Activated CD4-positive, alpha-beta T cell treated with anti-CD3 and anti-CD28 coated beads for 36 hours (primary cell): ENCODE measurements at regions not wholly inside any gene's neighbourhood (a gene's known extent, or its start where the extent isn't known, plus 50 kb on each side); places are given as distances from the start of the nearest gene placed in this dataset.

Experiments used
- ATAC-seq: fragments of 200-7000 bp; cut with Tn5 transposase; one replicate; pipeline ENCODE4 v1.10.0; 2021; ENCODE audit warnings: mild to moderate bottlenecking, moderate library complexity
- CTCF ChIA-PET: fragments of 350-600 bp; sonication (Branson Sonifier 250); formaldehyde crosslinking; loops from one replicate; lab custom pipeline; 2021; ENCODE audit warnings: antibody characterized with exemption; lab: Charles Lee
- POLR2A ChIA-PET: fragments of 350-600 bp; sonication (Branson Sonifier 250); formaldehyde crosslinking; loops from one replicate; lab custom pipeline; 2021; ENCODE audit warnings: antibody characterized with exemption, inconsistent platforms; lab: Charles Lee
- DNase-seq: peaks from one replicate; pipeline ENCODE4 v3.0.0-alpha.2; 2020
- H3K27ac Mint-ChIP-seq: one replicate; pipeline ENCODE4 v1.8.0; 2021; ENCODE audit warnings: mixed read lengths
- H3K27me3 Mint-ChIP-seq: one replicate; pipeline ENCODE4 v1.8.0; 2021; ENCODE audit warnings: mixed read lengths
- H3K36me3 Mint-ChIP-seq: one replicate; pipeline ENCODE4 v1.8.0; 2021; ENCODE audit warnings: low read depth, mixed read lengths
- H3K4me1 Mint-ChIP-seq: one replicate; pipeline ENCODE4 v1.8.0; 2021; ENCODE audit warnings: mixed read lengths
- H3K4me3 Mint-ChIP-seq: one replicate; pipeline ENCODE4 v1.8.0; 2021; ENCODE audit warnings: mild to moderate bottlenecking, moderate library complexity, mixed read lengths
- H3K9me3 Mint-ChIP-seq: one replicate; pipeline ENCODE4 v1.8.0; 2021; ENCODE audit warnings: low read depth, mixed read lengths
- intact Hi-C, 2 experiments: fragments of 100-400 bp; cut with DNase I in 1 of 2; cut with micrococcal nuclease in 1 of 2; formaldehyde crosslinking; loops; one replicate each; pipeline versions ENCODE4 v1.14.2 to v1.15.1; 2022 to 2024; cut with DNase I, micrococcal nuclease

- peaks cover 14% of the 10 kb centered on the region for H3K27me3 Mint-ChIP-seq
- CTCF ChIA-PET, result interaction anchor here (0.9 to 3.6 kb wide), 4 partner anchors 17 to 223 kb away, joined by 3 to 18 read pairs (median 4); partner anchors contain the start of gene ASAP2
- ATAC-seq (no peak), DNase-seq (no peak)
- no peaks in the 10 kb centered on the region for H3K9me3 Mint-ChIP-seq
- H3K36me3 Mint-ChIP-seq, result no peaks in the 10 kb centered on the region
- intact Hi-C loops, result loop anchor here (5.0 to 10.0 kb wide), 4 partner anchors 190 to 668 kb away; partner anchors contain the start of genes ADAM17 (in 1 of the 2) and IAH1 (in 1 of the 2)
- POLR2A ChIA-PET, result interaction anchor here (0.7 kb wide), 1 partner anchor 126 kb away, joined by 3 read pairs; no protein-coding TSS in a partner anchor
- H3K4me3 Mint-ChIP-seq, result no peak overlapping the region
- H3K4me1 Mint-ChIP-seq, result no peaks in the 10 kb centered on the region
- H3K27ac Mint-ChIP-seq, result no peak overlapping the region
Observed at GRCh38 chr2:9144617-9145016, 62.0 kb upstream of the ASAP2 start.

DNA sequence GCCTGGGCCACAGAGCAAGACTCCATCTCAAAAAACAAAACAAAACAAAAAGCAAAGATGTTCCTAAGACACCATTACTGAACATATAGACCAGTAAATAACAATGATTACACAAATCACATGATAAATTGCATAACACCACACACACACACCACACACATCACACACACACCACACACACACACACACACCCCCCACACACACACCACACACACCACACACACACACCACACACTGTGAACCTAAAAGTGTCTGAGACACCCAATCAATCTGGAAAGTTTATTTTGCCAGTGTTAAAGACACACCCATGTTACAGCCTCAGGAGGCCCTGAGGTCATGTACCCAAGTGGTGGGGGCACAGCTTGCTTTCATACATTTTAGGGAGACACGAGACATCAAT, 62.6 kb upstream of the ASAP2 start:
- ChIA-PET POLR2A (no interaction called here), CTCF (interaction anchor here (0.9 to 3.6 kb wide), 3 partner anchors 61 to 223 kb away, joined by 3 to 18 read pairs (median 6); partner anchors contain the start of gene ASAP2)
- Mint-ChIP-seq H3K27me3 (peaks cover 14% of the 10 kb centered on the region), H3K4me1 (no peaks in the 10 kb centered on the region), H3K36me3 (no peaks in the 10 kb centered on the region), H3K9me3 (no peaks in the 10 kb centered on the region), H3K27ac (no peak overlapping the region), H3K4me3 (no peak overlapping the region)
- no peak for DNase-seq
- intact Hi-C loops, result loop anchor here (5.0 to 10.0 kb wide), 4 partner anchors 191 to 668 kb away; partner anchors contain the start of genes ADAM17 (in 1 of the 2) and IAH1 (in 1 of the 2)
- ATAC-seq, result no peak

GRCh38 chr2:9143264-9143815, 63.3 kb upstream of the ASAP2 start:
- DNase-seq, result no peak
- POLR2A ChIA-PET, result no interaction called here
- Mint-ChIP-seq H3K4me1 (no peaks in the 10 kb centered on the region), H3K9me3 (no peaks in the 10 kb centered on the region), H3K27ac (no peak overlapping the region), H3K27me3 (peaks cover 14% of the 10 kb centered on the region), H3K36me3 (no peaks in the 10 kb centered on the region), H3K4me3 (no peak overlapping the region)
- intact Hi-C loops, result loop anchor here (2.0 to 10.0 kb wide), 6 partner anchors 63 to 905 kb away; partner anchors contain the start of genes ADAM17 (in 1 of the 2), ASAP2 (in 1 of the 2) and IAH1 (in 1 of the 2)
- CTCF ChIA-PET, result interaction anchor here (0.6 to 3.6 kb wide), 13 partner anchors 9 to 1823 kb away, joined by 3 to 18 read pairs (median 3); partner anchors contain the start of gene ASAP2
- ATAC-seq, result no peak

DNA sequence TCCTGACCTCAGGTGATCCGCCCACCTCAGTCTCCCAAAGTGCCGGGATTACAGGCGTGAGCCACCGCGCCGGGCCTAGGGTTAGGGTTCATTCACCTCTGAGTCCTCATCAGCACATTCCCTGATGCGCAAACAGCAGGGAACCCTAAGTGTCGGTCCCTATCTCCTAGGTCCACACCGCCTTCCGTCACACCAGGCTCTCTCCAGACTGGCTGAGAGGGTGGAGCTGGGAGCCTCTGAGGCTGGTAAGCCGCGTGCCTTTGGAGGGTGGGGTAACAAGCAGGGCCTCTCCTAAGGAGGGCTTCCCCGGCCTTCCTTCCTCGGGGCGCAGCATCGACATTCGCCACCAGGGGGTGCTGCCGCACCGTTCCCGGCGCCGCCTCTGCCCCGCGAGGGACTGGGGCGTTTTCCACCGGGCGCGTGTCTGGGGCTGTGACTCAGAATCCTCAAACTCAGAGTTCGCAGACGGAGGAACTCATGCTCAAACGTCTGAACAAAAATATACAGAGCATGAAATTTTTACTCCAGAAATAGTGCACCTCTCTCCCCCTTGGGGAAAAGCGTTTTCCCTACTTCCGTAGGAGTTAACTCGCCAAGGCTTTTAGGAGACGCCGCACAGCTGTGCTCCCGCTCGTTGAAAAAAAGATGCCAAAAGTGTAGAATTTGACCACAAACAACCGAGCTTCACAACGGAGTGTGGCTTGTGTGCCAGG, 63.9 kb upstream of the ASAP2 start:
- no peaks in the 10 kb centered on the region for H3K9me3 Mint-ChIP-seq
- H3K4me3 Mint-ChIP-seq, result no peak overlapping the region
- no peak overlapping the region for H3K27ac Mint-ChIP-seq
- H3K36me3 Mint-ChIP-seq, result no peaks in the 10 kb centered on the region
- ATAC-seq (peak; percentile 93), DNase-seq (peak; percentile 90)
- peaks cover 14% of the 10 kb centered on the region for H3K27me3 Mint-ChIP-seq
- intact Hi-C loops, result loop anchor here (1.0 to 10.0 kb wide), 9 partner anchors 64 to 906 kb away; partner anchors contain the start of genes ADAM17 (in 1 of the 2), ASAP2 (in 1 of the 2), CPSF3 (in 1 of the 2) and IAH1 (in 1 of the 2)
- CTCF ChIA-PET, result interaction anchor here (0.5 to 3.6 kb wide), 20 partner anchors 10 to 1823 kb away, joined by 3 to 18 read pairs (median 3); partner anchors contain the start of gene ASAP2
- POLR2A ChIA-PET, result no interaction called here
- no peaks in the 10 kb centered on the region for H3K4me1 Mint-ChIP-seq

DNA sequence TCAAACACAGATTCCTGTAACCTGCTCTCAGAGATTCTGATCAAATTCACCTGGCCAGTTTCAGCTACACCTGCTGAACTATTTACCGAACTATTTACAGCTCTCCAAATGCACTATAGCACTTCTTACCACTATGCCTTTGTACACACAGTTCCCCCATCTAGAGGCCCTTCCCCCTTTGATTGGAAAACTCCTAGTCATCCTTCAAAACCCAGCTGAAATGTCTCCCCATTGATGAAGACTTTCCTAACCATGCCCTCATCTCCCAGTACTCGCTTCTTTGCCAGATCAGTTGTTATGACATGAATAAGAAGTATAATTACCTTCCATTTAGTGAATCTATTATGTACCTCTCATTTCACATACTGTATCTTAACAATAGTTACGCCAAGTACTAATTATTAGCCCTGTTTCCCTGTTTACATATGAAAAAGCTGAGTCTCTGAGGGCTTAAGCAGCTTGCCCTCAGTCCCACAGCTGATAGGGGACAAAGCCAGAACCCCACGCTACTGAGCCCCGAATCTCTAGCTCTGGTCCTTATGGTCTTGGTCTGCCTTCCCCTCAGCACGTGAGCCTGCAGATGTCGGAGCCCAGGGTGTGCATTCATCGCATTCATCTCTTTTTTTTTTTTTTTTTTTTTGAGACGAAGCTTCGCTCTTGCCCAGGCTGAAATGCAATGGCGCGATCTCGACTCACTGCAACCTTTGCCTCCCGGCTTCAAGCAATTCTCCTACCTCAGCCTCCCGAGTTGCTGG, 64.7 kb upstream of the ASAP2 start:
- Mint-ChIP-seq H3K27me3 (peaks cover 15% of the 10 kb centered on the region), H3K36me3 (no peaks in the 10 kb centered on the region), H3K4me1 (no peaks in the 10 kb centered on the region), H3K4me3 (no peak overlapping the region), H3K9me3 (no peaks in the 10 kb centered on the region), H3K27ac (no peak overlapping the region)
- ATAC-seq (no peak), DNase-seq (no peak)
- CTCF ChIA-PET, result interaction anchor here (0.6 to 3.6 kb wide), 21 partner anchors 10 to 961 kb away, joined by 3 to 18 read pairs (median 3); partner anchors contain the start of gene ASAP2
- POLR2A ChIA-PET, result interaction anchor here (0.6 kb wide), 1 partner anchor 157 kb away, joined by 4 read pairs; no protein-coding TSS in a partner anchor
- intact Hi-C loops, result loop anchor here (1.0 to 10.0 kb wide), 9 partner anchors 65 to 907 kb away; partner anchors contain the start of genes ADAM17 (in 1 of the 2), ASAP2 (in 1 of the 2), CPSF3 (in 1 of the 2) and IAH1 (in 1 of the 2)

DNA sequence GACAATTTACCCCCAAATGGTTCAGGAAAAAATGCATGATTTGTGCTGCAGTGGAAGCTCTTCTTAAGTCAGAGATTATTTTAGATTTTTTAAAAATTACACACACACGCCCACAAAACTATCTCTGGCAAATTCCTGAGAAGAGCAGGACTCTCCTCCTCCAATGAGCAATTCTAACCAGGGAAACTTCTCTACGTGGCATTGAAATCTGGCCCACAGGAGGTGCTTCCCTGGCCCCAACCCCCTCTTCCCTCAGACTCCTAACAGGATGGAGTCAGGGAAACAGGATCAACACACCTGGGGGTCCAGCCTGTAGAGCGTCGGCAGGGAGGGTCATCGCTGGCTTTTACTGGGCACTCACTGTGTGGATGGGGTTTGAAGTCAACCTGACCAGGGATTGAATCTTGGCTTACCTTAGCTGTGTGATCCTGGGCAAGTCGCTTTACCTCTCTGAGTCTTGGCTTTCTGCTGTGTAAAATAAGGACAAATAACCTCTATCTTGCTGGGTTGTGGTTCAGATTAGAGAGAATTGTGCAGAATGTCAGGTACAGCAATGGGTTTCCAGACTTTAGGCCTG, 65.4 kb upstream of the ASAP2 start:
- ATAC-seq, result no peak
- CTCF ChIA-PET, result interaction anchor here (0.6 to 3.6 kb wide), 11 partner anchors 9 to 961 kb away, joined by 3 to 18 read pairs (median 3); partner anchors contain the start of gene ASAP2
- H3K4me1 Mint-ChIP-seq, result no peaks in the 10 kb centered on the region
- H3K27me3 Mint-ChIP-seq, result peaks cover 14% of the 10 kb centered on the region
- no peaks in the 10 kb centered on the region for H3K9me3 Mint-ChIP-seq
- H3K27ac Mint-ChIP-seq, result no peak overlapping the region
- no peak overlapping the region for H3K4me3 Mint-ChIP-seq
- H3K36me3 Mint-ChIP-seq, result no peaks in the 10 kb centered on the region
- POLR2A ChIA-PET, result no interaction called here
- DNase-seq, result no peak
- intact Hi-C loops, result loop anchor here (5.0 to 10.0 kb wide), 4 partner anchors 194 to 671 kb away; partner anchors contain the start of genes ADAM17 (in 1 of the 2) and IAH1 (in 1 of the 2)

- Mint-ChIP-seq H3K27ac (no peak overlapping the region), H3K4me3 (no peak overlapping the region), H3K9me3 (no peaks in the 10 kb centered on the region), H3K36me3 (no peaks in the 10 kb centered on the region), H3K27me3 (peaks cover 14% of the 10 kb centered on the region), H3K4me1 (no peaks in the 10 kb centered on the region)
- POLR2A ChIA-PET, result no interaction called here
- DNase-seq (no peak), ATAC-seq (no peak)
- intact Hi-C loops, result loop anchor here (5.0 to 10.0 kb wide), 4 partner anchors 194 to 672 kb away; partner anchors contain the start of genes ADAM17 (in 1 of the 2) and IAH1 (in 1 of the 2)
- CTCF ChIA-PET, result interaction anchor here (0.9 to 1.8 kb wide), 5 partner anchors 220 to 301 kb away, joined by 3 to 6 read pairs (median 5); no protein-coding TSS in a partner anchor
Observed at GRCh38 chr2:9140645-9141044, 66.0 kb upstream of the ASAP2 start.

- DNase-seq (peak; percentile 87), ATAC-seq (peak; percentile 73)
- Mint-ChIP-seq H3K27me3 (peaks cover 11% of the 10 kb centered on the region), H3K4me3 (no peak overlapping the region), H3K9me3 (no peaks in the 10 kb centered on the region), H3K36me3 (no peaks in the 10 kb centered on the region), H3K4me1 (no peaks in the 10 kb centered on the region), H3K27ac (no peak overlapping the region)
- ChIA-PET CTCF (interaction anchor here (0.7 to 1.8 kb wide), 4 partner anchors 26 to 267 kb away, joined by 3 to 6 read pairs (median 4); no protein-coding TSS in a partner anchor), POLR2A (no interaction called here)
- intact Hi-C loops, result loop anchor here (1.0 to 10.0 kb wide), 5 partner anchors 195 to 673 kb away; partner anchors contain the start of genes ADAM17 (in 1 of the 2) and IAH1 (in 1 of the 2)
Observed at GRCh38 chr2:9139491-9140443, 66.8 kb upstream of the ASAP2 start.

DNA sequence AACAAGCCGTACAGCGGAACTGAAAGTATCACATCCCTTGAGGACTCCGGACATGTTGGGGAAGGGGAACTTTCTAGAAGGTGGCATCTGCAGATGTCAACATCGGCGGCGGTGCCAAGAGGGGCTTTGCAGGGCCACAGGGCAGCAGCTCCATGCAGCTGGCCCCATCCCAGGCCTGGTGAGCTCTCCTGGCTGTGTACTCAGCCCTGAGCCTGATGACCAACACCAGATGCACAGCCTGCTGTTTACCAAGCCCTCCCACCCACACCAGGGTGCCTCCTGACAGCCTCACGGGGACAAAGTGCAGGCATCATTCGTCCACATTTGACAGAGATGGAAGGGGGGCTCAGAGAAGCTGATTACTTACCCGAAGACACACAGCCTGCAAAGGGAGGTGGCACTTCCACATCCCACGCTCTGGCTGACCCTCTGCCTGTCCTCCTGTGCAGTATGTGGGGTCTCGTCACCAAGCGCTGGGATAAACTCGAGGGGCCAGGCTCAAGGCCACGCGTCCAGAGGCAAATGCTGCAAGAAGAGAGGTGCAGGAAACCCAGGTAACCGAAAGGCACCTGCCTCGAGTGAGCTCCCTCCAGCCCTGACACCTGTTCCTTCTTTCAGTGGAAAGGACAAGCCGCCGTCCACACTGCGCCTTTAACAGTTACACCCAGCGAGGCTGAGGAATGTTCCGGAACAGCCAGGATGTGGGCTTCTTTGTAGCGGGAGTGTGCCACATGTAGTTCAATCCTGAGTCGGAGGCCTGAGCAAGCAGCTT, 69.0 kb upstream of the ASAP2 start:
- ATAC-seq (no peak), DNase-seq (no peak)
- H3K27me3 Mint-ChIP-seq, result peaks cover 7% of the 10 kb centered on the region
- H3K9me3 Mint-ChIP-seq, result peaks cover 2% of the 10 kb centered on the region
- H3K36me3 Mint-ChIP-seq, result no peaks in the 10 kb centered on the region
- no peaks in the 10 kb centered on the region for H3K4me1 Mint-ChIP-seq
- intact Hi-C loops, result no loop called here
- H3K27ac Mint-ChIP-seq, result no peak overlapping the region
- ChIA-PET CTCF (interaction anchor here (0.6 to 0.7 kb wide), 3 partner anchors 254 to 681 kb away, joined by 3 to 4 read pairs (median 3); no protein-coding TSS in a partner anchor), POLR2A (interaction anchor here (0.7 kb wide), 1 partner anchor 1741 kb away, joined by 3 read pairs; no protein-coding TSS in a partner anchor)
- H3K4me3 Mint-ChIP-seq, result no peak overlapping the region
